ENCODE measurements at regions not wholly inside any gene's neighbourhood (a gene's known extent, or its start where the extent isn't known, plus 50 kb on each side); places are given as distances from the start of the nearest gene placed in this dataset.
A peak's percentile ranks its signal among the peaks of the same experiment; 100 is the strongest.

DNA sequence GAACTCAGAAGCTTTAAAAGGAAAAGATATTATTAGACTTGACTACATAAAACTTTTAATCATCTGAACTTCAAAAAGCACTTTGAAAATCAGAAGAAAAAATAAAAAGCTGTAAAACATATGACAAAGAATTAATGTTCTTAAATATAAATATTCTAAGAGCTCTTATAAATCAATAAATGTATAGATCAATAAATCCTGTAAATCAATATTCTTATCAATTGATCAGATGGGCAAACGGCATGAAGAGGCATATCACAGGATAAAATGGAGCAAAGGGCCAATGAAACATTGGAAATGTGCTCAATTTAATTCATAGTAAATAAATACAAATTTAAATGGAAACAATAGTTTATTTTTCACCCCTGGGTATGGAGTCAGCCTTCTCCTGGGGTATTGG is 66.1 kb upstream of the SMYD2 start:
- Histone ChIP-seq H3K27me3 (ENCODE audit: low read depth) (peaks cover 6% of the 10 kb centered on the region), H3K36me3 (no peaks in the 10 kb centered on the region), H3K4me1 (peaks cover 10% of the 10 kb centered on the region), H3K27ac (replicated peaks) (peak overlapping the region; percentile 71), H3K4me3 (no peak overlapping the region), H3K9me3 (replicated peaks) (no peaks in the 10 kb centered on the region)
- no peak for DNase-seq
- TF ChIP-seq, protein P1, sequence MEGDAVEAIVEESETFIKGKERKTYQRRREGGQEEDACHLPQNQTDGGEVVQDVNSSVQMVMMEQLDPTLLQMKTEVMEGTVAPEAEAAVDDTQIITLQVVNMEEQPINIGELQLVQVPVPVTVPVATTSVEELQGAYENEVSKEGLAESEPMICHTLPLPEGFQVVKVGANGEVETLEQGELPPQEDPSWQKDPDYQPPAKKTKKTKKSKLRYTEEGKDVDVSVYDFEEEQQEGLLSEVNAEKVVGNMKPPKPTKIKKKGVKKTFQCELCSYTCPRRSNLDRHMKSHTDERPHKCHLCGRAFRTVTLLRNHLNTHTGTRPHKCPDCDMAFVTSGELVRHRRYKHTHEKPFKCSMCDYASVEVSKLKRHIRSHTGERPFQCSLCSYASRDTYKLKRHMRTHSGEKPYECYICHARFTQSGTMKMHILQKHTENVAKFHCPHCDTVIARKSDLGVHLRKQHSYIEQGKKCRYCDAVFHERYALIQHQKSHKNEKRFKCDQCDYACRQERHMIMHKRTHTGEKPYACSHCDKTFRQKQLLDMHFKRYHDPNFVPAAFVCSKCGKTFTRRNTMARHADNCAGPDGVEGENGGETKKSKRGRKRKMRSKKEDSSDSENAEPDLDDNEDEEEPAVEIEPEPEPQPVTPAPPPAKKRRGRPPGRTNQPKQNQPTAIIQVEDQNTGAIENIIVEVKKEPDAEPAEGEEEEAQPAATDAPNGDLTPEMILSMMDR (IDR thresholded peaks at IDR 0.05; ENCODE audit: borderline replicate concordance) = no peak
- intact Hi-C loops (cut with micrococcal nuclease) = loop anchor here (5.0 kb wide), 1 partner anchor 112 kb away; no protein-coding TSS in a partner anchor

DNA sequence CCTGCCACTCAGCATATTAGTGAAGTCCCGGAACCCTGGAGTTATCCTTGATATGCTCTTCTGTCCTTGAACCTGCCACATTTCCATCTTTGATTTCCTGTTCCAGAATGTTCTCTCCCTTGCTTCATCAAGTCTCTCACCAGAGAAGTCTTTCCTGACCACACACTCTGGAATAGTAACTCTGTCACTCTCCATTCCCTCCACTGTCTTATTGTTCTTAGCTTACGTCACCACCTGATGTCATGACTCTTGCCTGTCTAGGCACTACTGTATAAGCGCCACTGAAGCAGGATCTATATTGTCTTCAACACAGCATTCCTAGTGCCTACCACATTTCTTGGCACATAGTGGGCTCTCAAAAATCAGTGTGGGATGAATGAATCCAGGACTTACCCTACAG is 65.4 kb upstream of the SMYD2 start:
- Histone ChIP-seq H3K9me3 (replicated peaks) (no peaks in the 10 kb centered on the region), H3K4me1 (peaks cover 10% of the 10 kb centered on the region), H3K27ac (replicated peaks) (no peak overlapping the region), H3K27me3 (ENCODE audit: low read depth) (peaks cover 6% of the 10 kb centered on the region), H3K4me3 (no peak overlapping the region), H3K36me3 (no peaks in the 10 kb centered on the region)
- no peak for DNase-seq
- TF ChIP-seq, protein P1 (IDR thresholded peaks at IDR 0.05; ENCODE audit: borderline replicate concordance) = no peak
- intact Hi-C loops (cut with micrococcal nuclease) = no loop called here

DNA sequence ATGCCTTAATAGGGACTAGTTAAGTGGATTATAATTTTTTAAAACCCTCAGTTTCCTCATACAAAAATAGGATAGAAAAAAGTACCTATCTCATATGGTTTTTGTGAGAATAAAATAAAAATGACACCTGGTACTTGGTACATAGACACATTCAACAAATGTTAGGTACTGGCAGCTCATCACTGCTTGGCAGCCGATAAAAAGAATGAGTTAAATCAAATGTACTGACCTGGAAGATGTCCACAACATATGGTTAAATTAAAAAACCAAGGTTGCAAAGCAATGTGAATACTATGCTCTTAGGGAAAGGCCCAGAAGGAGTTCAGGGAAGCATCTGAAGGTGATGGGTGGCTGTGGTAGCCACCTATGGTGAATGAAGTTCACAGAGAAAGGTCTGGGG is 64.9 kb upstream of the SMYD2 start:
- H3K27ac ChIP-seq (replicated peaks) = no peak overlapping the region
- H3K4me1 ChIP-seq = peaks cover 10% of the 10 kb centered on the region
- no peak for DNase-seq
- H3K9me3 ChIP-seq (replicated peaks) = no peaks in the 10 kb centered on the region
- H3K36me3 ChIP-seq = no peaks in the 10 kb centered on the region
- H3K4me3 ChIP-seq = no peak overlapping the region
- peaks cover 6% of the 10 kb centered on the region for H3K27me3 ChIP-seq (ENCODE audit: low read depth)
- intact Hi-C loops (cut with micrococcal nuclease) = no loop called here
- TF ChIP-seq, protein P1 (IDR thresholded peaks at IDR 0.05; ENCODE audit: borderline replicate concordance) = no peak

DNA sequence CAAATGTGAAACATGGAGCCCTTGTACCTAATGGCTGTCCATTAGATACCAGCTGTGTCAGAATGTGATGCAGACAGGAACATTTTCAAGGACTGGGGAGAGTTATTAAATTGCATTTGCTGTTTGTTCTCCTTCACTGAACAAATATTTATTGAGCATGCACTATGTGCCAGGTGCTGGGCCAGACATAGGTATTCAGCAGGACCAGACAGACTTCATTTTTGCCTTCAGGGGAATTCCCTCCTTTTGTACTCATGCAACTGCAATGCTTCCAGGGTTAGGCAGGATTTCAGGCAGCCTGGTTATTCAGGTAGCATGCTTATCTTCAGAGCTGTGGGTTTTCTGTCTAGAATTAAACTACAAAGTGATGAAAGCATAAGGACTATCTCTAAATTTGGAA is 64.2 kb upstream of the SMYD2 start:
- DNase-seq = no peak
- H3K36me3 ChIP-seq = no peaks in the 10 kb centered on the region
- TF ChIP-seq, protein P1 (IDR thresholded peaks at IDR 0.05; ENCODE audit: borderline replicate concordance) = no peak
- H3K4me1 ChIP-seq = peaks cover 10% of the 10 kb centered on the region
- H3K4me3 ChIP-seq = no peak overlapping the region
- no peaks in the 10 kb centered on the region for H3K9me3 ChIP-seq (replicated peaks)
- H3K27me3 ChIP-seq (ENCODE audit: low read depth) = peaks cover 6% of the 10 kb centered on the region
- no peak overlapping the region for H3K27ac ChIP-seq (replicated peaks)
- intact Hi-C loops (cut with micrococcal nuclease) = no loop called here

DNA sequence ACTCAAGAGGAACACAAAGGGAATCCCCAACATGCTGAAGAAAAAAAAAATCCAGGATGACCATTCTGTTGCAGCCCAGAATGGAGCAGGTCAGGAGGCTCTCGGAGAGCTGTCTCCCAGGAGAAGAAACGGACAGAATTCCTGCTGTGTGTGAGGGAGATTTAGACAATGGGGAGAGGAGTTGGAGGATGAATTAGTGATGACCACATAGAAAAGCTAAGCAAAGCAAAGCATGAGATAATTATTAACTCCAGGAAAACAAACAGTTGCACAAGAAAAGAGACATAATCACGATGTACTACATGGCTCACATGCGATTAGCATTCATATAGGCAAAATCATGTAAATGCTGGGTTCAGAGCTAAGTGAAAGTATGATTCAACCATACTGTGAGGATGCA is 61.1 kb upstream of the SMYD2 start:
- intact Hi-C loops (cut with micrococcal nuclease) = no loop called here
- Histone ChIP-seq H3K27ac (replicated peaks) (no peak overlapping the region), H3K27me3 (ENCODE audit: low read depth) (peaks cover 6% of the 10 kb centered on the region), H3K4me1 (peaks cover 11% of the 10 kb centered on the region), H3K4me3 (no peak overlapping the region), H3K36me3 (no peaks in the 10 kb centered on the region), H3K9me3 (replicated peaks) (no peaks in the 10 kb centered on the region)
- TF ChIP-seq, protein P1 (IDR thresholded peaks at IDR 0.05; ENCODE audit: borderline replicate concordance) = no peak
- no peak for DNase-seq

DNA sequence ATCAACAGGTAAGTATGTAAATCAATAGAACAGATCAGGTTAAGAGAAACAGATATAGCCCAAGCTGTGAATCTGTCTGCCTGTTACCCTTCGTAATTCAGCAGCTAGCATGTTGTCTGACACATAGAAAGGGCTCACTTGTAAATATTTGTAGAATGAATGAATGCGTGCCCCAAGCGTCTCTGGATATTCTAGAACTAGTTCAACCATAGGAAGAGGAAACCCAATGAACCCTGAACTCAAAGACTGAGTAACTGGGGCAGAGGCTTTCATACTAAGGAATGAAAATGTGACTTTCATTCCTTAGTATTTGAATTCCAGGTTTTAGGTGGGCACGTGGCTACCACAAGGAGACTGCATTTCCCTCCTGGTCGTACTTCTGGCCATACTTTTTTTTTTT is 60.1 kb upstream of the SMYD2 start:
- Histone ChIP-seq H3K9me3 (replicated peaks) (no peaks in the 10 kb centered on the region), H3K27ac (replicated peaks) (no peak overlapping the region), H3K36me3 (no peaks in the 10 kb centered on the region), H3K27me3 (ENCODE audit: low read depth) (peaks cover 6% of the 10 kb centered on the region), H3K4me1 (peaks cover 14% of the 10 kb centered on the region), H3K4me3 (no peak overlapping the region)
- DNase-seq = no peak
- intact Hi-C loops (cut with micrococcal nuclease) = no loop called here
- TF ChIP-seq, protein P1 (IDR thresholded peaks at IDR 0.05; ENCODE audit: borderline replicate concordance) = no peak
